GM18951 (cell line): ENCODE measurements at regions not wholly inside any gene's neighbourhood (a gene's known extent, or its start where the extent isn't known, plus 50 kb on each side); places are given as distances from the start of the nearest gene placed in this dataset.

Source experiments
- POLR2A ChIP-seq: IDR thresholded peaks from 4 replicates; pipeline ENCODE4 v1.6.1; 2011; ENCODE audit warnings: mild to moderate bottlenecking; ENCODE audit not compliant: insufficient read length, insufficient read depth; ENCODE audit errors: extremely low read depth
- in situ Hi-C: fragments of 300-500 bp; cut with MboI; formaldehyde crosslinking; loops from one replicate; pipeline ENCODE4 v1.12.0; 2022; ENCODE audit warnings: low sequenced_read_pairs, mixed read lengths, inconsistent platforms; ENCODE audit not compliant: unreplicated experiment

DNA sequence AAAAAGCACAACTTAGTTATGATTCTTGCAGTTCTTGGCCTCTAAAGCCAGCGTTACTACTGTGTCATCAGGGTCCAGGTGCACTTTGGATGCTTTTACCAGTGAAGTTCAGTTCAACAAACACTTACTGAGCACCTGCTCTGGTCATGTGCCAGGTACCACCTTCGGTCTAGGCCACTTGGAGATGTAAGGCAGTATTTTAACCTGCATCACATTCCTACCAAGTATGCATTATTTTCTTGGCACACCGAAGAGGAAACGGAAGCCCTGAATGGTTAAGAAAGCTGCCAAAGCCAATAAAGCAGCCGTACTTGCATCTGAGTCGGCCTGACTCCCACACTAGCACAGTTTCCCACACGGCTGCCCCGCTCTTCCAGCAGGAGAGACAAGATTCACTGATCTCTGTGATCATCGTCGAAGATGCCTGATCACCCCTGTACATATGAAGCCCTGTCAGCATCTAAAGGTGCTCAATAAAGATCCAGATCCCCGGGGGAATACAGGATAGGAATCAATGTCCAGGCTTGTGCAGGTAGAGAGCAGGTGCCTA is 427.1 kb downstream of the EIPR1 start:
- in situ Hi-C loops: no loop called here
- TF ChIP-seq POLR2A: no peak

DNA sequence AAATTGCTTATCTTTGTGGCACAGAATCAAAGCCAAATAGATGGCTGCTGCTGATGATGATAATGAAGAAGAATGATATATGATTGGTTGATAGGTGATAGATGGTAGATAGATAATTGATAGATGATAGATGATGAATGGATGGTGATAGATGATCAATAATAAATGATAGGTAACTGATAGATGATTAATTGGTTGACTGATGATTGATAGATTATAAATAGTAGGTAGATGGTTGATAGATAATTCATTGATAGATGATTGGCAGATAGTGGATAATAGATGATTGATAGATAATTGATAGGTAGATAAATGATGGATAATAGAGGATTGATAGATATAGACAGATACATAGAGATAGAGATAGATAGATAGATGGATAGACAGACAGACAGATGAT is 430.2 kb downstream of the EIPR1 start:
- TF ChIP-seq POLR2A: no peak
- in situ Hi-C loops: no loop called here

DNA sequence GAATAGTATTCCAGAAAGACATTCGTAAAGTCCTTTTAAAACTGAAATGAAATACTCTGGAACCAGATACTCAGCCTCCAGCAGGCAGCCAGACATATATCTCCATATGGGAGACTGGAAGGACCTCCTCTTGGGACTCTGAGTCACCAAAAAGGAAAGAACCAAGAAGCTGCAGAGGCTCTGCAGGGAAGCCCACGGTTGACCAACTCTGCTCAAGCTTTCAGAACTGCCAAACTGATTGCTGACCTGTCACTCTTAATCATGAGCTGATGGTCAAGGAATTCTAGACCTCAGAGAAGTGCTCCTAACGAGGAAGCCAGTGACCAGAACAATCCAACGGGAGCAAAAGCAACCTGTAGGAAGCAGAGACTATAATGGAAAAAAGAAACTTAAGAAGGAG is 434.7 kb downstream of the EIPR1 start:
- in situ Hi-C loops: no loop called here
- TF ChIP-seq POLR2A: no peak

- in situ Hi-C loops: no loop called here
Measured at GRCh38 chr2:2942225-2942624, 435.4 kb downstream of the EIPR1 start.

DNA sequence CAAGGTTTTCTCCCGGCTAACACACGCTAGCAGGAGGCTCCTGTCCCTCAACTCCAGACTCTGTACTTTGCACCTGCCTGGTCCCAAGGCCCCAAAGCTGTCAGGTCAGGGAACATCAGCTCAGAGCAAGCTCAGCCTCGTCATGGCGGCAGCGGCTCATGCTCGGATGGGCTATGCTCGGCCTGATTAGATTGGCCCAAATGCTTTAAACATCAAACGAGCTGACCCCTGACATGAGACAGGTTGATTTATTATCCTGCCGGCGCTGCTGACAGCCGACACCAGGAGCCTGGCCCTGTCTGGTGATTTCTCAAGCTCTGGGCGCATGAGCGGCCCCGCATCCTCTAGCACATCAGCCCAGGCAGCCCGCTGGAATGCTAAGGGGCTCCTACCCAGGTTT is 436.4 kb downstream of the EIPR1 start:
- in situ Hi-C loops: no loop called here

More at GRCh38 chr2:2942225-2942624, 435.4 kb downstream of the EIPR1 start:
- TF ChIP-seq POLR2A: no peak

GRCh38 chr2:2940702-2941101 is 436.9 kb downstream of the EIPR1 start:
- TF ChIP-seq POLR2A: no peak

More for the DNA sequence above, 436.4 kb downstream of the EIPR1 start:
- TF ChIP-seq POLR2A: no peak

DNA sequence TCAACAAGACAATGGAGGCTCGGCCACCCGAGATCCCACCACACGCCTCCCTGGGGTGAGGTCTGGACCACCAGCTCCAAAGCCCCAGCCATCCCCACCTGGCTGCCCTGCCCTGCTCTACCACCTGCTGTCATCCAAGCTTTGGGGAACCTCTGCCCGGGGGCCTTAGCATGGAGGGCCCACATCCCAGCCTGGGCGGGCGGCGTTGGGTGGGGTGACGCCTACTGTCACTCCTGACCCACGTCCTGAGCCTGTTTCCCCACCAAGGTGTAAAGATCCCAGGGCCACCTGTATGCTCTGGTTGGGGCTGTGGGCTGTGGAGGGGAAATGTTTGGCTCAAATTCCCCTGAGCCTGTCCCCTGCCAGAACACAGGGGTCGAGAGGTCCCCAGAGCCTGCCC is 437.6 kb downstream of the EIPR1 start:
- in situ Hi-C loops: no loop called here

More at GRCh38 chr2:2940702-2941101, 436.9 kb downstream of the EIPR1 start:
- in situ Hi-C loops: no loop called here

GRCh38 chr2:2939078-2939795 is 438.4 kb downstream of the EIPR1 start:
- in situ Hi-C loops: no loop called here

More for the DNA sequence above, 437.6 kb downstream of the EIPR1 start:
- no peak for TF ChIP-seq POLR2A

GRCh38 chr2:2938481-2938880 is 439.1 kb downstream of the EIPR1 start:
- in situ Hi-C loops: no loop called here

More at GRCh38 chr2:2939078-2939795, 438.4 kb downstream of the EIPR1 start:
- no peak for TF ChIP-seq POLR2A

DNA sequence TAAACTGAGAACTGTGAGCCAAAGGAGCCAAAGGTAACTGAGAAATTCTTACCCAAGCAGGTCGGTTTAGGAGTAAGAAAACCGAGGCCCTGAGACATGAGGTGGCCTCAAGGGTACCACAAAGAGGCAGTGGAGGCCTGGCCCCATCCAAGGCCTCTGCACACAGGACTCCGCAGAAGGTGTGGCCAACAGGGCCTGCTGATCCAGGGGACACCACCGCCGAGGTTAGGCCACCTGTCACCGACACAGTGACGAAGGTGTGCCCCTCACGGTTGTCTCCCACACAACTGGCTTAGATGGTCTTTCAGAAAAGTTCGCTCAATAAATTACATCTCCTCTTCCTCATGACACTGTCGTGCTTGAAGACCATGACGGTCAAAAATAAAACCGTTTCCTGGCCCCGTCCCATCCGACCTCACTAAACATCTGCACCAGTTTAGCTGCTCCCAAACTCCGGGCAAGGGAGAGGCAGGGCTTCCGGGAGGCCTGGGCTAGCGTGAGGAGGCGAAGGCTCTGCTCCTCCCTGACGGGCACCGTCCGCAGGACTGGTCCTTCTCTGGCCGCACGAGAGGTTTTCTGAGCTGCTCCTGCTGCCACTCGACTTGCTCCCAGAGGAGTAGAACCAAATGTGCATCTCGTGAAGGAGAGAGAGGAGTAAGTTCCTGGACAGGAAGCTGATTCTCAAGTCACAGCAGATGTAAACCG is 442.0 kb downstream of the EIPR1 start:
- TF ChIP-seq POLR2A: no peak
- in situ Hi-C loops: no loop called here

More at GRCh38 chr2:2938481-2938880, 439.1 kb downstream of the EIPR1 start:
- no peak for TF ChIP-seq POLR2A

- TF ChIP-seq POLR2A: no peak
- in situ Hi-C loops: no loop called here
Measured at GRCh38 chr2:2933426-2933825, 444.2 kb downstream of the EIPR1 start.

DNA sequence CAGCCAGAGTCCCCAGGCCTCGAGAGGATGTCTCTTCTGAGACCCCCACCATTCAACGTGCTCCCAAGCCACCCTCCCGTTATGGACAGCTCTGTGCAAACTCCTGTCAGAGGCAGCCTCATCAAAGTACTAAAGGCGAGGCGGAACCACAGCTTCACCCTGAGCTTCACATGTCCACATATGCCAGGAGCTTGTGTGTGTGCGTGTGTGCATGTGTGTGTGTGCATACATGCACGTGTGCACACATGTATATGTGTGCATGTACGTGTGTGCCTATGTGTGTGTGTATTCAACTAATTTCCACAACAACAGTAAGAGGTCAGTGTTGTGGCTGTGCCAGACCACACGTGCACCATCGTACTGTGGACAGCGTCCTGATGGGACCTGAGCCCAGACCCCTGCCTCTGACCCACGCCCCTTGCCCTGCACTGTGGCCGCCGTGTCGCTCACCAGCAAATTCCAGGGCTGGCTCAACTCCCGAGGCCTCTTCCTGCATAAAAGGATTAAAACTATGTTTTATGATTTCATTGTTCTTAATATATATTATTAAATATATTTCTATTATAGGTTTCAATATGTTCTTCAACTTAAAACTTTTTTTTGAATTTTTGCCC is 444.8 kb downstream of the EIPR1 start:
- no peak for TF ChIP-seq POLR2A
- in situ Hi-C loops: no loop called here

DNA sequence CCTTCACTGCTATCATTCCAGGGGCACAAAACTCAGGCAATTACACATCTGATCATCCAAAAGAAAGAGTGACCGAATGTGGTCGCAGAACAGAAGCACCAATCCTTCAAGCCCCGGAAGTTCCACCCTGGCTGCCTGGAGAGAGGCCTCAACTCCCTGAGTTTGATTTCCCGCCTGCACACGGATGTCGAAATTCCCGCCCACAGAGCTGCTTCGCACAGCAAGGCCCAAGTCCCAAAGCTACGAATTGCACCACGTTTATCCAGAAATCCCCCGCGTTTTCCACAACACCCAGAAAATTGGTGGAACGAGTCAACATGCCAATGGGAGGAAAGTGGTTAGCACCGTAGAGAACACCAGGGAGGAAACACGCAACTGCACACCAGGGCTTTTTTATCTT is 445.4 kb downstream of the EIPR1 start:
- in situ Hi-C loops: no loop called here

More for the DNA sequence above, 445.4 kb downstream of the EIPR1 start:
- TF ChIP-seq POLR2A: no peak
